HCT116 (cell line): ENCODE measurements at regions not wholly inside any gene's neighbourhood (a gene's known extent, or its start where the extent isn't known, plus 50 kb on each side); places are given as distances from the start of the nearest gene placed in this dataset.

Source experiments
- ATAC-seq: fragments of 200-7000 bp; cut with Tn5 transposase; 2 replicates; pipeline ENCODE4 v1.9.1; 2020; ENCODE audit warnings: mild to moderate bottlenecking, moderate library complexity
- BruUV-seq: library from RNA; stranded (reverse); fragments of 400-500 nt; replicated peaks from 2 replicates; lab custom pipeline; 2021; lab: Mats Ljungman, UMichigan
- CTCF ChIA-PET: fragments of 300-600 bp; sonication (Branson Sonifier 250); formaldehyde crosslinking; loops from one replicate; lab custom pipeline; 2021; ENCODE audit warnings: antibody characterized with exemption; lab: Charles Lee
- POLR2A ChIA-PET: fragments of 300-600, 350-600 bp; sonication (Branson Sonifier 250); formaldehyde crosslinking; loops from one replicate; lab custom pipeline; 2021; ENCODE audit warnings: antibody characterized with exemption; lab: Charles Lee
- RAD21 ChIA-PET, 2 experiments: fragments of 300-600 bp; sonication (Branson Sonifier 250); formaldehyde crosslinking; loops; one replicate each; lab custom pipeline; 2023; ENCODE audit warnings: low total read pairs in 2 of 2; ENCODE audit not compliant: uncharacterized antibody in 2 of 2, unreplicated experiment in 2 of 2, low non-redundant PET in 1 of 2; lab: Charles Lee
- DNase-seq: peaks from one replicate; pipeline ENCODE4 v3.0.0-alpha.2; 2010; ENCODE audit warnings: low read depth, low spot score
- H2AFZ ChIP-seq: fragments of 200-600 bp; shearing (Covaris generic), sonication (generic); 2 replicates; pipeline ENCODE4 v1.6.1; 2017; ENCODE audit warnings: low read depth, mixed run types, mixed read lengths, antibody characterized with exemption, low read length; ENCODE audit not compliant: poor library complexity, severe bottlenecking
- H3K27ac ChIP-seq: 2 replicates; pipeline ENCODE4 v1.5.1; 2012; ENCODE audit warnings: low read depth, low read length
- H3K27me3 ChIP-seq: fragments of 200-600 bp; sonication (generic); 2 replicates; pipeline ENCODE4 v1.6.1; 2016; ENCODE audit warnings: mixed run types, low read length, mixed read lengths; ENCODE audit not compliant: insufficient read depth
- H3K36me3 ChIP-seq, 2 experiments: fragments of 200-500 bp in 1 of 2; fragments of 200-600 bp in 1 of 2; sonication (Bioruptor generic) in 1 of 2; sonication (generic) in 1 of 2; 2 replicates each; pipeline versions ENCODE4 v1.5.1 to v1.6.1; 2014 to 2016; ENCODE audit warnings: low read length in 2 of 2, inconsistent platforms in 1 of 2, mixed read lengths in 1 of 2, mixed run types in 1 of 2; ENCODE audit not compliant: insufficient read depth in 2 of 2, control insufficient read depth in 1 of 2
- H3K4me1 ChIP-seq, 2 experiments: fragments of 200-600 bp in 1 of 2; sonication (generic) in 1 of 2; 2 replicates each; pipeline versions ENCODE4 v1.5.1 to v1.6.1; 2012 to 2017; ENCODE audit warnings: low read length in 2 of 2, inconsistent platforms in 1 of 2, mild to moderate bottlenecking in 1 of 2, mixed read lengths in 1 of 2, mixed run types in 1 of 2, moderate library complexity in 1 of 2; ENCODE audit not compliant: insufficient read depth in 2 of 2, control insufficient read depth in 1 of 2
- H3K4me2 ChIP-seq: fragments of 200-600 bp; sonication (generic); 2 replicates; pipeline ENCODE4 v1.6.1; 2017; ENCODE audit warnings: mixed run types, low read length, mixed read lengths
- H3K4me3 ChIP-seq, 2 experiments: fragments of 200-600 bp in 1 of 2; sonication (generic) in 1 of 2; replicated peaks in 1 of 2; 2 replicates each; pipeline ENCODE4 v1.5.1; 2011 to 2016; ENCODE audit warnings: low read length in 2 of 2, control low read depth in 1 of 2, low read depth in 1 of 2, mild to moderate bottlenecking in 1 of 2, mixed read lengths in 1 of 2, mixed run types in 1 of 2
- H3K79me2 ChIP-seq: fragments of 200-600 bp; sonication (generic); 2 replicates; pipeline ENCODE4 v1.6.1; 2017; ENCODE audit warnings: mild to moderate bottlenecking, mixed run types, low read length, moderate library complexity, mixed read lengths; ENCODE audit not compliant: insufficient read depth
- H3K9ac ChIP-seq: fragments of 200-600 bp; sonication (generic); 2 replicates; pipeline ENCODE4 v1.6.1; 2016; ENCODE audit warnings: low read length, mixed read lengths
- H3K9me2 ChIP-seq: fragments of 200-600 bp; sonication (generic), shearing (Covaris generic); 2 replicates; pipeline ENCODE4 v1.6.1; 2017; ENCODE audit warnings: mixed run types, mild to moderate bottlenecking, moderate library complexity; ENCODE audit not compliant: insufficient read depth
- H3K9me3 ChIP-seq, 2 experiments: fragments of 200-500 bp in 1 of 2; fragments of 200-600 bp in 1 of 2; sonication (Bioruptor generic) in 1 of 2; sonication (generic) in 1 of 2; 2 replicates each; pipeline ENCODE4 v1.6.1; 2014 to 2017; ENCODE audit warnings: low read length in 2 of 2, mixed read lengths in 2 of 2, inconsistent platforms in 1 of 2, low read depth in 1 of 2, mild to moderate bottlenecking in 1 of 2, mixed run types in 1 of 2, moderate library complexity in 1 of 2; ENCODE audit not compliant: control insufficient read depth in 1 of 2, insufficient read depth in 1 of 2
- H4K20me1 ChIP-seq: fragments of 200-600 bp; sonication (generic), shearing (Covaris generic); 2 replicates; pipeline ENCODE4 v1.6.1; 2017; ENCODE audit warnings: mixed run types, mild to moderate bottlenecking, moderate library complexity; ENCODE audit not compliant: insufficient read depth
- CBX3 ChIP-seq: IDR thresholded peaks from 2 replicates; pipeline ENCODE4 v1.6.1; 2012; ENCODE audit warnings: low read depth
- FOSL1 ChIP-seq: IDR thresholded peaks from 2 replicates; pipeline ENCODE4 v1.6.1; 2012; ENCODE audit warnings: low read depth
- JUND ChIP-seq: IDR thresholded peaks from 2 replicates; pipeline ENCODE4 v1.6.1; 2012
- MAX ChIP-seq: IDR thresholded peaks from 2 replicates; pipeline ENCODE4 v1.6.1; 2012
- SIN3A ChIP-seq: IDR thresholded peaks from 2 replicates; pipeline ENCODE4 v1.6.1; 2012; ENCODE audit warnings: low read depth
- TCF7L2 ChIP-seq: IDR thresholded peaks from 2 replicates; pipeline ENCODE4 v1.7.0; 2011; ENCODE audit warnings: borderline replicate concordance, inconsistent platforms; ENCODE audit not compliant: insufficient read depth, insufficient read length; ENCODE audit errors: extremely low read depth
- ZFX ChIP-seq: fragments of 450-650 bp; IDR thresholded peaks from 2 replicates; pipeline ENCODE4 v1.6.1; 2017
- intact Hi-C: fragments of 100-400 bp; cut with micrococcal nuclease; formaldehyde crosslinking; loops from 2 replicates; pipeline ENCODE4 v1.10.0; 2022
- TF ChIP-seq, protein P1 (sequence below): IDR thresholded peaks from 2 replicates; pipeline ENCODE4 v1.6.1; 2012; ENCODE audit warnings: low read depth

GRCh38 chr10:130844310-130844709, 467.2 kb downstream of the TCERG1L start:
- Histone ChIP-seq H3K9ac (no peak overlapping the region), H3K9me2 (no peaks in the 10 kb centered on the region), H4K20me1 (no peaks in the 10 kb centered on the region), H3K27me3 (no peaks in the 10 kb centered on the region), H3K4me2 (no peak overlapping the region), H3K4me3 (no peak overlapping the region), H3K27ac (no peak overlapping the region), H3K4me1 (no peaks in the 10 kb centered on the region), H3K79me2 (no peaks in the 10 kb centered on the region), H3K36me3 (no peaks in the 10 kb centered on the region), H2AFZ (no peak overlapping the region), H3K9me3 (no peaks in the 10 kb centered on the region)
- intact Hi-C loops: no loop called here
- no TSS peak for BruUV-seq
- ChIA-PET CTCF (no interaction called here), RAD21 (no interaction called here), POLR2A (no interaction called here)
- ATAC-seq (no peak), DNase-seq (no peak)
- TF ChIP-seq, protein P1, sequence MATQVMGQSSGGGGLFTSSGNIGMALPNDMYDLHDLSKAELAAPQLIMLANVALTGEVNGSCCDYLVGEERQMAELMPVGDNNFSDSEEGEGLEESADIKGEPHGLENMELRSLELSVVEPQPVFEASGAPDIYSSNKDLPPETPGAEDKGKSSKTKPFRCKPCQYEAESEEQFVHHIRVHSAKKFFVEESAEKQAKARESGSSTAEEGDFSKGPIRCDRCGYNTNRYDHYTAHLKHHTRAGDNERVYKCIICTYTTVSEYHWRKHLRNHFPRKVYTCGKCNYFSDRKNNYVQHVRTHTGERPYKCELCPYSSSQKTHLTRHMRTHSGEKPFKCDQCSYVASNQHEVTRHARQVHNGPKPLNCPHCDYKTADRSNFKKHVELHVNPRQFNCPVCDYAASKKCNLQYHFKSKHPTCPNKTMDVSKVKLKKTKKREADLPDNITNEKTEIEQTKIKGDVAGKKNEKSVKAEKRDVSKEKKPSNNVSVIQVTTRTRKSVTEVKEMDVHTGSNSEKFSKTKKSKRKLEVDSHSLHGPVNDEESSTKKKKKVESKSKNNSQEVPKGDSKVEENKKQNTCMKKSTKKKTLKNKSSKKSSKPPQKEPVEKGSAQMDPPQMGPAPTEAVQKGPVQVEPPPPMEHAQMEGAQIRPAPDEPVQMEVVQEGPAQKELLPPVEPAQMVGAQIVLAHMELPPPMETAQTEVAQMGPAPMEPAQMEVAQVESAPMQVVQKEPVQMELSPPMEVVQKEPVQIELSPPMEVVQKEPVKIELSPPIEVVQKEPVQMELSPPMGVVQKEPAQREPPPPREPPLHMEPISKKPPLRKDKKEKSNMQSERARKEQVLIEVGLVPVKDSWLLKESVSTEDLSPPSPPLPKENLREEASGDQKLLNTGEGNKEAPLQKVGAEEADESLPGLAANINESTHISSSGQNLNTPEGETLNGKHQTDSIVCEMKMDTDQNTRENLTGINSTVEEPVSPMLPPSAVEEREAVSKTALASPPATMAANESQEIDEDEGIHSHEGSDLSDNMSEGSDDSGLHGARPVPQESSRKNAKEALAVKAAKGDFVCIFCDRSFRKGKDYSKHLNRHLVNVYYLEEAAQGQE: no peak
- no peak for TF ChIP-seq FOSL1
- no peak for TF ChIP-seq SIN3A
- no peak for TF ChIP-seq TCF7L2

GRCh38 chr10:130847170-130847569, 464.4 kb downstream of the TCERG1L start:
- Histone ChIP-seq H3K9me2 (no peaks in the 10 kb centered on the region), H3K79me2 (no peaks in the 10 kb centered on the region)
- CTCF ChIA-PET: no interaction called here
- POLR2A ChIA-PET: no interaction called here
- DNase-seq: no peak
- no peak for TF ChIP-seq ZFX
- no peak for TF ChIP-seq MAX
- TF ChIP-seq JUND: no peak
- TF ChIP-seq CBX3: no peak
- TF ChIP-seq, all 23 proteins: peak for 0
- Histone ChIP-seq H3K4me3 (no peak overlapping the region), H4K20me1 (no peaks in the 10 kb centered on the region), H3K27me3 (no peaks in the 10 kb centered on the region), H2AFZ (no peak overlapping the region), H3K9me3 (no peaks in the 10 kb centered on the region), H3K4me1 (no peaks in the 10 kb centered on the region), H3K36me3 (no peaks in the 10 kb centered on the region), H3K4me2 (no peak overlapping the region), H3K9ac (no peak overlapping the region), H3K27ac (no peak overlapping the region)
- intact Hi-C loops: no loop called here
- RAD21 ChIA-PET: no interaction called here
- BruUV-seq: no TSS peak
- no peak for ATAC-seq
